ENCODE measurements at regions not wholly inside any gene's neighbourhood (a gene's known extent, or its start where the extent isn't known, plus 50 kb on each side); places are given as distances from the start of the nearest gene placed in this dataset.

GRCh38 chr1:198088360-198089071 lies 68.3 kb upstream of the NEK7 start:
- H3K9ac ChIP-seq (ENCODE audit: insufficient read depth in 1 of 2, low read depth in 2 of 2, low read length in 2 of 2): no peak overlapping the region
- no peaks in the 10 kb centered on the region for H3K79me2 ChIP-seq (ENCODE audit: control insufficient read depth, insufficient read depth, low read length)
- no peak overlapping the region; the same call in 2 of the 3 replicates for H3K27ac ChIP-seq (ENCODE audit: extremely low read depth, low read depth, low read length)
- no TSS peak for BruUV-seq (replicated peaks)
- ChIA-PET CTCF (ENCODE audit: low intra/inter-chr PET ratio) (interaction anchor here (0.6 to 1.2 kb wide), 2 partner anchors 51 to 270 kb away, joined by 3 to 4 read pairs; no protein-coding TSS in a partner anchor), POLR2A (no interaction called here)
- H3K4me3 ChIP-seq: no peak overlapping the region
- intact Hi-C loops (cut with micrococcal nuclease) (loop anchor here (1.0 to 5.0 kb wide), 4 partner anchors 68 to 379 kb away; partner anchors contain the start of gene NEK7), in situ Hi-C loops (cut with MboI) (no loop called here)
- no peak overlapping the region for H3K4me2 ChIP-seq (ENCODE audit: insufficient read depth, low read length)
- 5% methylated on average over 4 of the region's 4 CpGs for WGBS (ENCODE audit: insufficient coverage, low coverage, missing lambda C conversion rate)
- DNase-seq (ENCODE audit: extremely low read depth in 1 of 4, low spot score in 3 of 4) (peak in 2 of 4 experiments; percentile 53 to 61), FAIRE-seq (peak; percentile 67), ATAC-seq (peak; percentile 85)
- peak overlapping the region; percentile 77 for H2AFZ ChIP-seq (ENCODE audit: low read depth, low read length)
- H3K36me3 ChIP-seq (ENCODE audit: control insufficient read depth, insufficient read depth, low read length): no peaks in the 10 kb centered on the region
- no peaks in the 10 kb centered on the region for H3K9me3 ChIP-seq (replicated peaks; ENCODE audit: control insufficient read depth, insufficient read depth, low read depth, low read length)
- H3K9me1 ChIP-seq (ENCODE audit: control insufficient read depth, insufficient read depth, low read length): no peaks in the 10 kb centered on the region
- H3K4me1 ChIP-seq (replicated peaks in 1 of 2; ENCODE audit: control insufficient read depth in 2 of 2, insufficient read depth in 2 of 2, low read length in 2 of 2): peaks cover 0 to 6% of the 10 kb centered on the region in 2 experiments; a peak in 2 of 5 replicates
- H4K20me1 ChIP-seq (replicated peaks; ENCODE audit: control insufficient read depth, insufficient read depth, low read length): no peaks in the 10 kb centered on the region
- no peaks in the 10 kb centered on the region for H3K27me3 ChIP-seq (ENCODE audit: control insufficient read depth in 2 of 2, insufficient read depth in 2 of 2, low read length in 2 of 2)
- peak; percentile 84 to 86 for TF ChIP-seq RAD21 (CRISPR knock-in tag; conservative IDR thresholded peaks at IDR 0.05 in 1 of 2, IDR thresholded peaks at IDR 0.05 in 1 of 2)
- peak; percentile 60; the same call in 1 of the 2 replicates for TF ChIP-seq REST (IDR thresholded peaks at IDR 0.05; ENCODE audit: borderline replicate concordance)
- TF ChIP-seq REST (CRISPR knock-in tag; IDR thresholded peaks at IDR 0.05; ENCODE audit: low read depth): no peak
- TF ChIP-seq DEAF1 (CRISPR knock-in tag; IDR thresholded peaks at IDR 0.05): peak; percentile 71
- peak; percentile 43; the same call in 1 of the 2 replicates for TF ChIP-seq SMC3 (conservative IDR thresholded peaks at IDR 0.05; ENCODE audit: insufficient read depth, low read depth, low read length)
- no peak for TF ChIP-seq ZBTB43 (CRISPR knock-in tag; IDR thresholded peaks at IDR 0.05)
- no peak for TF ChIP-seq GTF2F1 (IDR thresholded peaks at IDR 0.05; ENCODE audit: low read depth, low read length)

Measured in K562 (cell line).